Activated CD8-positive, alpha-beta T cell treated with anti-CD3 and anti-CD28 coated beads, Interleukin-2, amount 10 ng/mL, durations not matched to agents 7 days and 5 days (primary cell): ENCODE measurements at regions not wholly inside any gene's neighbourhood (a gene's known extent, or its start where the extent isn't known, plus 50 kb on each side); places are given as distances from the start of the nearest gene placed in this dataset.

Source experiments
- ATAC-seq: fragments of 150-1000 bp; cut with Tn5 transposase; one replicate; pipeline ENCODE4 v1.10.0; 2021; ENCODE audit warnings: moderate library complexity
- CTCF ChIA-PET: fragments of 350-600 bp; sonication (Branson Sonifier 250); formaldehyde crosslinking; loops from one replicate; lab custom pipeline; 2021; ENCODE audit warnings: antibody characterized with exemption; lab: Charles Lee
- POLR2A ChIA-PET: fragments of 350-600 bp; sonication (Branson Sonifier 250); formaldehyde crosslinking; loops from one replicate; lab custom pipeline; 2021; ENCODE audit warnings: antibody characterized with exemption; lab: Charles Lee
- DNase-seq: peaks from one replicate; pipeline ENCODE4 v3.0.0-alpha.2; 2020
- H3K27ac Mint-ChIP-seq: one replicate; pipeline ENCODE4 v1.8.0; 2021; ENCODE audit warnings: mild to moderate bottlenecking, mixed read lengths
- H3K27me3 Mint-ChIP-seq: one replicate; pipeline ENCODE4 v1.8.0; 2021; ENCODE audit warnings: low read depth, mixed read lengths
- H3K36me3 Mint-ChIP-seq: one replicate; pipeline ENCODE4 v1.8.0; 2021; ENCODE audit warnings: low read depth, mixed read lengths
- H3K4me1 Mint-ChIP-seq: one replicate; pipeline ENCODE4 v1.8.0; 2021; ENCODE audit warnings: low read depth, mixed read lengths
- H3K4me3 Mint-ChIP-seq: one replicate; pipeline ENCODE4 v1.8.0; 2021; ENCODE audit warnings: mild to moderate bottlenecking, mixed read lengths
- H3K9me3 Mint-ChIP-seq: one replicate; pipeline ENCODE4 v1.8.0; 2022; ENCODE audit warnings: mixed read lengths; ENCODE audit not compliant: insufficient read depth

- Mint-ChIP-seq H3K27ac (no peak overlapping the region), H3K9me3 (no peaks in the 10 kb centered on the region), H3K4me1 (peaks cover 8% of the 10 kb centered on the region), H3K4me3 (no peak overlapping the region), H3K27me3 (peaks cover 10% of the 10 kb centered on the region), H3K36me3 (no peaks in the 10 kb centered on the region)
- CTCF ChIA-PET, result interaction anchor here (0.5 to 0.7 kb wide), 2 partner anchors 132 to 283 kb away, joined by 3 read pairs; no protein-coding TSS in a partner anchor
- DNase-seq (no peak), ATAC-seq (no peak)
- POLR2A ChIA-PET, result no interaction called here
Measured at GRCh38 chr21:38675182-38675824, 130.4 kb upstream of the ETS2 start.

- ATAC-seq, result no peak
- Mint-ChIP-seq H3K27ac (no peak overlapping the region), H3K4me3 (no peak overlapping the region), H3K4me1 (peaks cover 8% of the 10 kb centered on the region), H3K27me3 (peaks cover 14% of the 10 kb centered on the region), H3K9me3 (no peaks in the 10 kb centered on the region), H3K36me3 (no peaks in the 10 kb centered on the region)
- POLR2A ChIA-PET, result no interaction called here
- CTCF ChIA-PET, result no interaction called here
- no peak for DNase-seq
Measured at GRCh38 chr21:38678827-38679226, 126.9 kb upstream of the ETS2 start.

GRCh38 chr21:38679534-38679933 is 126.2 kb upstream of the ETS2 start:
- H3K4me1 Mint-ChIP-seq, result peaks cover 8% of the 10 kb centered on the region
- peaks cover 14% of the 10 kb centered on the region for H3K27me3 Mint-ChIP-seq
- ATAC-seq (no peak), DNase-seq (no peak)
- H3K4me3 Mint-ChIP-seq, result no peak overlapping the region
- H3K27ac Mint-ChIP-seq, result no peak overlapping the region
- H3K9me3 Mint-ChIP-seq, result no peaks in the 10 kb centered on the region
- no peaks in the 10 kb centered on the region for H3K36me3 Mint-ChIP-seq
- POLR2A ChIA-PET, result no interaction called here
- CTCF ChIA-PET, result no interaction called here

GRCh38 chr21:38680401-38680800 is 125.3 kb upstream of the ETS2 start:
- CTCF ChIA-PET, result no interaction called here
- Mint-ChIP-seq H3K27ac (no peak overlapping the region), H3K36me3 (no peaks in the 10 kb centered on the region), H3K4me3 (no peak overlapping the region), H3K4me1 (peaks cover 8% of the 10 kb centered on the region), H3K27me3 (peaks cover 14% of the 10 kb centered on the region), H3K9me3 (no peaks in the 10 kb centered on the region)
- DNase-seq, result no peak
- POLR2A ChIA-PET, result no interaction called here
- no peak for ATAC-seq

GRCh38 chr21:38683222-38683621 is 122.5 kb upstream of the ETS2 start:
- Mint-ChIP-seq H3K9me3 (no peaks in the 10 kb centered on the region), H3K27me3 (peaks cover 17% of the 10 kb centered on the region), H3K27ac (no peak overlapping the region), H3K36me3 (no peaks in the 10 kb centered on the region), H3K4me3 (no peak overlapping the region), H3K4me1 (peaks cover 8% of the 10 kb centered on the region)
- ChIA-PET CTCF (no interaction called here), POLR2A (no interaction called here)
- no peak for DNase-seq
- ATAC-seq, result no peak

GRCh38 chr21:38688068-38688467 is 117.7 kb upstream of the ETS2 start:
- H3K27ac Mint-ChIP-seq, result no peak overlapping the region
- DNase-seq (no peak), ATAC-seq (no peak)
- H3K9me3 Mint-ChIP-seq, result no peaks in the 10 kb centered on the region
- peaks cover 18% of the 10 kb centered on the region for H3K27me3 Mint-ChIP-seq
- ChIA-PET POLR2A (no interaction called here), CTCF (no interaction called here)
- no peaks in the 10 kb centered on the region for H3K36me3 Mint-ChIP-seq
- no peaks in the 10 kb centered on the region for H3K4me1 Mint-ChIP-seq
- H3K4me3 Mint-ChIP-seq, result no peak overlapping the region

- ATAC-seq (no peak), DNase-seq (no peak)
- H3K4me1 Mint-ChIP-seq, result no peaks in the 10 kb centered on the region
- ChIA-PET CTCF (no interaction called here), POLR2A (no interaction called here)
- peaks cover 22% of the 10 kb centered on the region for H3K27me3 Mint-ChIP-seq
- no peaks in the 10 kb centered on the region for H3K36me3 Mint-ChIP-seq
- no peaks in the 10 kb centered on the region for H3K9me3 Mint-ChIP-seq
- H3K4me3 Mint-ChIP-seq, result no peak overlapping the region
- H3K27ac Mint-ChIP-seq, result no peak overlapping the region
Measured at GRCh38 chr21:38691631-38692030, 114.1 kb upstream of the ETS2 start.

- CTCF ChIA-PET, result no interaction called here
Measured at GRCh38 chr21:38696579-38696978, 109.2 kb upstream of the ETS2 start.

GRCh38 chr21:38699048-38699447 is 106.7 kb upstream of the ETS2 start:
- ChIA-PET CTCF (interaction anchor here (1.1 kb wide), 1 partner anchor 9 kb away, joined by 3 read pairs; no protein-coding TSS in a partner anchor), POLR2A (no interaction called here)
- Mint-ChIP-seq H3K9me3 (no peaks in the 10 kb centered on the region), H3K4me3 (no peak overlapping the region), H3K4me1 (no peaks in the 10 kb centered on the region), H3K36me3 (no peaks in the 10 kb centered on the region), H3K27me3 (peaks cover 7% of the 10 kb centered on the region), H3K27ac (no peak overlapping the region)
- no peak for ATAC-seq
- no peak for DNase-seq

More at GRCh38 chr21:38696579-38696978, 109.2 kb upstream of the ETS2 start:
- H3K27me3 Mint-ChIP-seq, result peaks cover 9% of the 10 kb centered on the region
- POLR2A ChIA-PET, result no interaction called here
- DNase-seq (no peak), ATAC-seq (no peak)
- no peak overlapping the region for H3K4me3 Mint-ChIP-seq
- H3K4me1 Mint-ChIP-seq, result no peaks in the 10 kb centered on the region
- no peak overlapping the region for H3K27ac Mint-ChIP-seq
- no peaks in the 10 kb centered on the region for H3K36me3 Mint-ChIP-seq
- no peaks in the 10 kb centered on the region for H3K9me3 Mint-ChIP-seq

GRCh38 chr21:38702196-38702595 is 103.5 kb upstream of the ETS2 start:
- Mint-ChIP-seq H3K27ac (no peak overlapping the region), H3K4me3 (no peak overlapping the region), H3K36me3 (no peaks in the 10 kb centered on the region), H3K9me3 (no peaks in the 10 kb centered on the region), H3K27me3 (peaks cover 6% of the 10 kb centered on the region), H3K4me1 (no peaks in the 10 kb centered on the region)
- ATAC-seq (no peak), DNase-seq (no peak)
- ChIA-PET POLR2A (no interaction called here), CTCF (no interaction called here)

- peaks cover 12% of the 10 kb centered on the region for H3K27me3 Mint-ChIP-seq
- ChIA-PET CTCF (no interaction called here), POLR2A (no interaction called here)
- no peak overlapping the region for H3K4me3 Mint-ChIP-seq
- no peaks in the 10 kb centered on the region for H3K36me3 Mint-ChIP-seq
- no peaks in the 10 kb centered on the region for H3K9me3 Mint-ChIP-seq
- no peak for DNase-seq
- H3K4me1 Mint-ChIP-seq, result no peaks in the 10 kb centered on the region
- ATAC-seq, result no peak
- H3K27ac Mint-ChIP-seq, result no peak overlapping the region
Measured at GRCh38 chr21:38709876-38710275, 95.9 kb upstream of the ETS2 start.

GRCh38 chr21:38712071-38712470 is 93.7 kb upstream of the ETS2 start:
- ATAC-seq (no peak), DNase-seq (no peak)
- ChIA-PET POLR2A (no interaction called here), CTCF (interaction anchor here (0.7 to 1.0 kb wide), 3 partner anchors 23 to 425 kb away, joined by 3 to 4 read pairs (median 3); no protein-coding TSS in a partner anchor)
- Mint-ChIP-seq H3K27me3 (peaks cover 18% of the 10 kb centered on the region), H3K4me3 (no peak overlapping the region), H3K27ac (no peak overlapping the region), H3K4me1 (no peaks in the 10 kb centered on the region), H3K36me3 (no peaks in the 10 kb centered on the region), H3K9me3 (no peaks in the 10 kb centered on the region)
